DMS114 treated with DMSO at 0.1 percent for 48 hours (cell line): ENCODE measurements at regions not wholly inside any gene's neighbourhood (a gene's known extent, or its start where the extent isn't known, plus 50 kb on each side); places are given as distances from the start of the nearest gene placed in this dataset.

Source experiments
- DNase-seq: peaks from one replicate; lab custom pipeline; 2025; ENCODE audit not compliant: unreplicated experiment; lab: John Stamatoyannopoulos, UW

GRCh38 chr17:14833201-14833785, 431.8 kb downstream of the PMP22 start:
- DNase-seq, result no peak

- no peak for DNase-seq
Measured at GRCh38 chr17:14831491-14831890, 433.6 kb downstream of the PMP22 start.

DNA sequence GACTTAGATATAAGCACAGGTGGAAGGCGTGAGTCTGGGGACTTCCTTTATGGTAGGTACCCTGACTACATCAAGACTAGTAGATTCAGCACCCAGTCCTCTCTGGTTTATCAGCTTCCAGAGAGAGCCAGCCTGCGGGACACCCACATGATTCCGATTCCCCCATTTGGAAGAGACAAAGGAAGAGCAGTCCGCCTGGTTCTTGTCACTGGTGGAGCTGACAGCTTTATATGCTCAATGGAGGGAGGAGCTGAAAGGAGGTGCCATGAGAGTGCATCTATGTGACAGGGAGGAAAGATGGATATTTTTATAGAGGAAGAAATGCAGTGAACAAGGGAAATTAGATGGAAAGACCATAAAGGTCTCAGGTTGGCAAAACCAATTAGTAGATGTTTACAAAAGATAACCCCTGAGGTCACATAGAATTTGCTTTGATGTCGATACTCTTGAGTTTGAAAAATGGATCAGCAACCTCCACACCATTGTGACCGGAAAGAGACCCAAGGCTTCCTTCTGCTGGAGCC, 437.7 kb downstream of the PMP22 start:
- DNase-seq, result no peak

DNA sequence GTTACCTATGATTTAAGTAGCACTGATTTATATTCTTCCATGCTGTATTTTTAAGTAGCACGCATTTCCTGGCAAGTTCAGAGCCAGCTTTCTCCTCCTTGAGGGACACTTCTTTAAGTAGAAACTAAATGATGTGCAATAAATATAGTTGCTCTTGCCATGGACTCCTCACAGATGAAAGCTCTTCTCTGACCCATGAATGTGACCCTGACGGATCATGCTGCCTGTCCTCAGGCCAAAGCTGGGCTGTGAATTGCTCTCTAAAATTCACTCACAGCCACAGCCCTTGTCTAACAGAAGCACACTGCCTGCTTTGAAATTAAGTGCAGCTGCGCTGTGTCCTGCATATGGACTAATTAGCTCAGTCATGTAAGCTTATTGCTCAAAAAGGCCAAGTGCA, 438.8 kb downstream of the PMP22 start:
- no peak for DNase-seq

GRCh38 chr17:14818469-14818868, 446.7 kb downstream of the PMP22 start:
- DNase-seq, result no peak

DNA sequence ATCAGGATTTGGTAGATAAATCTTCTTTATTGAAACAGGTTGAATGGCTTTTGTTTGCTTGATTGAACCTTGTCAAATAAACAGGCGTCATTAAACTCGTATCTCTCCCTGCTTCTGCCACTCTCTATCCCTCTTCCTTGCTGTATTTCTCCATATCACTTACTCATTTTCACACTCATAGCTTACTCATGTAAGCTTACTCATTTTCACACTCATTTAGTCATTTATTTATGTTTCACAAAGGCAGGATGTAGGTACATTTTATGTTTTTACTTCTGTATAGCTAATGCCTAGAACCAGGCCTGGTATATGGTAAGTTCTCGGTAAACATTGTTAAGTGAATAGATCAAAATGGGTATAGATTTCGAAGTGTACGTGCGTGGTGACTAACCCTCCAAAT, 450.0 kb downstream of the PMP22 start:
- DNase-seq, result no peak

- no peak for DNase-seq
Measured at GRCh38 chr17:14813649-14814370, 451.3 kb downstream of the PMP22 start.

DNA sequence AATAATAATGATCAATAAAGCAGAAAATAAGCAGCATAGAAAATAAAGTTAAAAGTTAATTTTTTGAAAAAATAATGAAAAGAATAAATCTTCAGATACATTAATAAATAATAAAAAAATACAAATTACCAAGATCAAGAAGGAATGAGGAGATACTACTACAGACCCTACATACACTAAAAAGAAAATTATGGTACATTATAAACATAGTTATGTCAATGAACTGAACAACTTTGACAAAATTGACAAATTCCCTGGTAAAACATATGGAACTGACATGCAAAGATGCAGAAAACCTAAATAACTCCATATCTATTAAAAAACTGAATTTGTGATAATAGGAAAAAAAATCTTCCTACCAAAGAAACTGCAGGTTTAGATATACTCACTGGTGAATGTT, 456.7 kb downstream of the PMP22 start:
- DNase-seq, result no peak

GRCh38 chr17:14805348-14805747, 459.8 kb downstream of the PMP22 start:
- no peak for DNase-seq

- DNase-seq, result no peak
Measured at GRCh38 chr17:14803826-14804225, 461.3 kb downstream of the PMP22 start.

GRCh38 chr17:14797801-14798200, 467.3 kb downstream of the PMP22 start:
- DNase-seq, result no peak

- no peak for DNase-seq
Measured at GRCh38 chr17:14797021-14797420, 468.1 kb downstream of the PMP22 start.

- no peak for DNase-seq
Measured at GRCh38 chr17:14794961-14795360, 470.2 kb downstream of the PMP22 start.

DNA sequence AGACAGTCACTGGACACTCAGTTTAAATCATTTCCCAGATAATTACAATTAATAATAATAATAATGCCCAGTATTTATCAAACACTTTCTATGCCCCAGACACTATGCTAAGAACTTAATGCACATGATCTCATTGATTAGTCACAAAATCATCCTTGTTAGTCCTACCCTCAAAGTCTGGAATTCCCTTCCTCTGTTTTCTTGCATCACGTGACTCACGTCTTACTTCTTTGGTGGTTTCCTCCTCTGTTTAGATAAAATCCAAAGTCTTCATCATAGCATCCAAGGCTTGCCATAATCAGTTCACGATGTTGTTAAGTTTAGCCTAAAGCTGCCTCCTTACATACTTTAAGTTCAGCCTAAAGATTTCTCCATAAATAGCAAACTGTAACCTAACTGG, 471.9 kb downstream of the PMP22 start:
- DNase-seq, result no peak

- DNase-seq, result no peak
Measured at GRCh38 chr17:14792746-14793145, 472.4 kb downstream of the PMP22 start.

DNA sequence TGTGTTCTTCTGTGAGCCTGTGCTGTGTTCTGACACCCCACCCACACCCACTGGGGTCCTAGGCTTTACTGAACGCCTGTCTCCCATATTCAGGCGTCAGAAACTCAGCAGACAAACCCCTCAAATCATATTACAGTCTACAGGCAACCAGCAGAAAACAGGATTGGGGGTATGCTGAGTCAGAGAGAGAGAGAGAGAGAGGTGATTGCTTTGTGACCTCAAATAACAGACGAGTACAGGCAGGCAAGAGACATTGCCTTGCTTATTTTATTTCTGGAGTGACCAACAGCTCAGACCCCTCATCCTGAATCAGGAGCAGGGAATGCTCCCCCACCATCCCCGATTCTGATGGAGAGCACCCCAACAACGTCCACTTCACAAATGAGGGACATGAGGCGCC, 473.9 kb downstream of the PMP22 start:
- DNase-seq, result no peak

DNA sequence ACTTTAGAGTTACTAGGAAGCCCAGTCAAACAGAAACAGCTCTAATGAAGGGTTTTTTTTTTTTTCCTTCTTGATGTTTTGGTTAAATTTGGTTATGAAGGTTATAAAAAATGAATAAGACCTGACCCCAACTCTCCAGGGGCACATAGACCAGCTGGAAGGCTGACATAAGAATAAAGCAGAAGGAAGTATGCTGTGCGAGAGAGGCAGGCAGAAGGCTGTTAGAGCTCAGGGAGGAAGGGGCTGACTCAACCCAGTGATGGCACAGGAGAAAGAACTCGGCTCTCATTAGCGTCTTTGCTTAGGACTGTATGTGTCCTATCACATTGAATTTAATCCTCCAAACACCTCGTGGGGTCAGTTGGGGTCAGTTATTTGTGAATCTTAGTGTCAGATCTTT, 474.6 kb downstream of the PMP22 start:
- DNase-seq, result no peak

DNA sequence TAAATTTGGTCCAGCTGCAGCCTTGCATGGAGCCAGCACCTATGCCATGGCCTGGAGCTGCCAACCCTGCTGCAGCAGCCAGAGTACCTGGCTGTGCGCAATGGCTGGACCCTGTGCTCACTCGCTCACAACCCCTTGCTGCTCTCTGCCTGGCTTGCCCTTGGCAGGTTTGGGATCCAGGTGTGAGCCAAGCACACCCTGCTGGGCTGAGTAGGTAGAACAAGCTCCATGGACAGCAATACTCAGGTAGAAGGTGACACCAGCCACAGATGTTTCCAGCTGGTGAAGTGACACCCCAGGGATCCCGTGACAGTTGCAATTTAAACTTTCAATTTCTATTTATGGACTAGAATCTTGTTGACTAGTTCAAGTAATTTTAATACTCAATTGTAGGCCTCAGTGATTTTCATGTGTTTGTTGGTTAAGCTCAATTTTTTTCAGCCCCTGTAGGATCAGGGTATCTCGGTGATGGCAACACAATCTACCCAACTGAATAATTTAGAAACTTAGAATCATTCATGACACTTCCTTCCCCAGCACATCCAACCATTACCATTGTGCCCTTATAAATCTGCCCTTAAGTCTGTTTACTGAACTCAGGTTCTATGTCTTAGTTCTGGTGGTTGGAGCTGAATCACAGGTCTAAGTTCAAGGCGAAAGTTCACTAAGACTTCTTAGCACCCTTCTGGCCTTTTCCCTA, 480.0 kb downstream of the PMP22 start:
- DNase-seq, result no peak

GRCh38 chr17:14781123-14781522, 480.2 kb downstream of the HS3ST3B1 start:
- no peak for DNase-seq

DNA sequence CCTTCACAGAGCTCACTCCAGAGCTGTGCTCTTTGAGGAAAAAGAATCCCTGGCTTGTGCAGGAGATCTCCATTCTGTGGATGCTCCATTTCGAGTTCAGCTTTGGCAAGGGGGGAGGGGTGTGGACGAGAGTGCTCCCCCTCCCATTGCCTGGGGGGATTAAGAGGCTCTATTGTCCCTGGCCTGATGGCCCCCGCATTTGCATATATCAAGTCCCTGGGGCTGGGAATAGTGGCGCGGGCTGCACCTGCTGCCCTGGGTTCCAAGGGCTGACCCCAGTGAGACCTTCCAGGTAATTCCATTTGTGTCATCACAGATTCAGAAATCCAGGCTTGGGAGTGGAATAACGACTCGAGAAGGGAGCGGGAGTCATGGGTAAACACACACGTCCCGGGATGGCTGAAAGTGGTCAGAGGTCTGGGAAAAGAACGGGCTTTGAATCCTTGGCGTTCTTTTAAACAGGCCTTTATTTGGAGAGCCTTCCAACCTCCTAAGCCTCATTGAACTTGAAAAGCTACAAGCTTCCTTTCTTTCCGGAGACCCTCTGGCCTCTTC, 479.3 kb downstream of the HS3ST3B1 start:
- DNase-seq, result no peak

DNA sequence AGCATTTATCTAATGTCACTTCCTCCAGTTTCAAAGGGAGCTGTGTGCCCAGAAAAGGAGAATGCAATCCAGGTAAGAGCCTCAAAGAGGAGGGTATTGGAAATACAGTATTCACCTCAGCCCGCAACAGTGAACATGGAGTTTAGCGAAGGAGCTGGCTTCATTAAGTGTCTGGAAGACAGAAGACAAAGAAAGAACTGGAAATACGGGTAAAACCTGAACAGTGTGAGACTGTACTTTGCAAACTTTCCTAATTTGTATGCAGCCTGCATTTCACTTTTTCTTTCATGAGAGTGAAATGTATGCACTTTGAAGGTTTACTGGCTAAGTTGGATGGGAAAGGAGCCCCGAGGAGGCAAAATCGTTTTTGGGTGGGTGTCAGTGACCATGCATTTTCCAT, 478.4 kb downstream of the HS3ST3B1 start:
- no peak for DNase-seq

DNA sequence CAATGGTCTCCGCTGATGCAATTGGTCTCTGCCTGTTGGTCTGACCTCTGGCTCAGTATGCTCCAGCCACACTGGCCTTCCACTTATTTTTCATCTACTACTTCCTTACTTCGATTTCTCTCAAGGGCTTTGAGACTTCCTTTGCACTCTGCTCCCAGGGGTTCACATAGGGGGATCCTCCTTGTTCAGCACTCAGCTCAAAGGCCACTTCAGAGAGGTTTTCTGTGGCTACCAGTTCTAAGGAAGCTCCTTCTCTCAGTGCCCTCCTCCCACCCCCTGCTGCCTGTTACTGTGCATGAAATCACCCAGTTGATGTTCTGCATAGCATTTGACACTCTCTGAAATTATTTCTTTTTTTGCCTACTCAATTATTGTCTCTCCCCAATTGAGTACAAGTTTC, 476.4 kb downstream of the HS3ST3B1 start:
- no peak for DNase-seq
